NCI-H2081 (cell line): ENCODE measurements at regions not wholly inside any gene's neighbourhood (a gene's known extent, or its start where the extent isn't known, plus 50 kb on each side); places are given as distances from the start of the nearest gene placed in this dataset.
A peak's percentile ranks its signal among the peaks of the same experiment; 100 is the strongest.

ENCODE experiments used
- DNase-seq, 2 experiments: peaks; one replicate each; lab custom pipeline; 2025; lab: John Stamatoyannopoulos, UW

DNA sequence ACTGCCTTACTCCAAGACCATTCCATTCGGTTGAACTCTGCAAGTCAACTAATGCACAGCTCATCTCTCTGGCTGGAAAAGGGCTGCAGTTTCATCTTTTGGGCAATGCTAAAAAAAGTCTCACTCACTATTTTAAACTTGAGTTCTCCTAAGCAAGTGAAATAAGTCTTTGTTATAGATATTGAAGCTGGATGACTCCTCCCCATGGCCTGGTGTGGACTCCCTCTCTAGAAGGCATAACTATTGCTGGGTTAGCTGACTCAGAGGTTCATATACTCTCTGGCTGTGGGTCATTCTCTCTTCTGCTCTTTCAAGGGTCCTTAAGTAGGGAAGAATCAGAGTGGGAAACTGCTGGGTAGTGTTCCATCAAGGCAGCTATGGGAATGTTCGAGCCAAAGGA, 88.0 kb downstream of the XCL2 start:
- no peak for DNase-seq

- no peak for DNase-seq
These were observed 89.5 kb downstream of the XCL2 start for GRCh38 chr1:168454211-168454815.

GRCh38 chr1:168453056-168453455, 90.7 kb downstream of the XCL2 start:
- no peak for DNase-seq

DNA sequence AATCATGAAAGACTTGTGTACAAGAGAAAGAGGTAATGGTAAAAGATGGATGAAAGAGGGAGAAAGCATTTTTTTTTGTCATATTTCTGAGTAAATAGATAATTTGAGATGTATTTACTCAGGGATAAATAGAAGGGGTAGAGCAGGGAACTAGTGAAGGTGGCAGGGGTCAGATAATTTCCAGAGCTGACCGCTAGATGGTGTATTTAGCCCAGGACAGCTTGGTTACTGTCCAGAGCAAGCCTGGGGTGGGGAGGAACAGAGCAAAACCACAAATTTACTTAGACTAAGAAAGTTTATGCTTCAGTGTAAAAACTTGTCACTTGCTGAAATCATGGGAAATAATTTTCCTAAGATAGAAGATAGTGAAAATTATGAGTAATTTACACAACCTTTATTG, 91.5 kb downstream of the XCL2 start:
- DNase-seq: no peak

DNA sequence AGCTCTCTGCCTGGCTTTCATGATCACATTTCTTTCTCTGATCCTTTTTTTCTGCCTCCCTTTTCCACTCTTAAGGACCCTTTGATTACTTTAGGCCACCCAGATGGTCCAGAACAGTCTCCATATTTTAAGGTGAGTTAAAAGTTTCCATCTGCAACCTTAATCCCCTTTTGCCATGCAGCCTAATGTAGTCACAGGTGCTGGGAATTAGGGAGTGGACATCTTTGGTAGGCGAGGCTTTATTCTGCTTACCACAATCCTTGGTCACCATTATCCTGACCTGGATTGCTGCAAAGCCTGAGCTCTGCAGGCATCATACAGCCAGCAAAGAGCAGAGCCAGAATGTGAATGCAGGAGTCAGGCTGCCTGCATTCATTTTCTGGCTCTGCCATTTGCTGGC, 95.9 kb downstream of the XCL2 start:
- DNase-seq: no peak

- no peak for DNase-seq
These were observed 97.7 kb downstream of the XCL2 start for GRCh38 chr1:168446081-168446480.

DNA sequence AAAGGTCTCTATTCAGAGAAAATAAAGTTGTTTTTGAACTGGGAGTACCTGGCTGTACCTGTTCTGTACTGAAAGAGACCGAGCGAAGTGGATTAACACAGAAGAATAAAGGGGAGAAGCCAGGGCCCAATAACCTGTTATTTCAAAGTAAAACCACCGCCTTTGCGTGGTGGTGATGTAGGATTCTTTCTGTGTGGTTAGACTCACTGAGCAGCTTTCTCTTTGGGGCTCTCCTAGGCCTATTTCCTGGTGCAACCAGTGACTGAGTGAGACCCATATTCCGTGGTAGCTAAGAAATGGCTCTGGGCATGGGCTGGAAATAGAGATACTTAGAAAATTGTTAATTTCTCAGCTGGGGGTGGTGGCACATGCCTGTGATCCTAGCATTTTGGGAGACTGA, 99.9 kb downstream of the XCL2 start:
- DNase-seq: no peak

DNA sequence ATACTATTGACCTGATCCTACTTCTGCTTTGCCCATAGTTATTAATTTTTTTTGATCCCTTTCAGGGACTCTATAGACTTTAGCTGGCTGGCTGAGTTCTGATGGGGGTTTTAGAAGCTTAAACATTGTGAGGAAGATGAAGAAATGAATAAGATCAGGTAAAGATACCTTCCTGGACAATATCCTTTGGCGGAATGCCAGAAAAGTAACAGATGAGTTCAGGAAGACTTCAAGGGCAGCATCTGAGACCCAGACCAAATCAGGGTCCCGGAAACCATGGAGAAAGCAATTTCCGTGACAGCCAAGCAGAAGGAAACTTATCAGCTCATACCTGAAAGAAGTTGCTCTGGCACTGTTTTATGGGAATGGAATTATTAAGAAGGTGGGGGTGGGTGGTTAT, 100.4 kb downstream of the XCL2 start:
- DNase-seq: no peak

- no peak for DNase-seq
These were observed 100.9 kb downstream of the XCL2 start for GRCh38 chr1:168442931-168443330.

DNA sequence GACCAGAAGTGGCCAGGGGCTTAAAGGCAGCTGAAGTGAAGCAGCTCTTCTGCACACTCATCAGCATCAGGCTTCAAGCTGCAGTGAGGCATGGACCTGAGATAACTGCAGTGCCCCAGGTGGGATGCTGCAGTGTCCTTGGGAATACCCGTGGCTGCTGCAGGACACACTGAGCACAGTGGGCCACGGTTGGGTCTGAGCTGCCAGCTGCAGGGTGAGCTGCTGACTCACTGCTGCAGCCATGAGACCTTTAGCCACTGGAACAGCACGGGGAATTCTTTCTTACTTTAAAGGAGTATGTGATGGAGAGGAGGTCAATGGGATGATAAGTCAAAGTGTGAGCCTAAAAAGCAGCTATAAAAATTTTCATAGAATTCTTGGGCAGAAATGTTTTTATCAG, 102.1 kb downstream of the XCL2 start:
- DNase-seq: no peak

- peak; percentile 57 to 58 for DNase-seq
These were observed 104.1 kb downstream of the XCL2 start for GRCh38 chr1:168439456-168440375.

DNA sequence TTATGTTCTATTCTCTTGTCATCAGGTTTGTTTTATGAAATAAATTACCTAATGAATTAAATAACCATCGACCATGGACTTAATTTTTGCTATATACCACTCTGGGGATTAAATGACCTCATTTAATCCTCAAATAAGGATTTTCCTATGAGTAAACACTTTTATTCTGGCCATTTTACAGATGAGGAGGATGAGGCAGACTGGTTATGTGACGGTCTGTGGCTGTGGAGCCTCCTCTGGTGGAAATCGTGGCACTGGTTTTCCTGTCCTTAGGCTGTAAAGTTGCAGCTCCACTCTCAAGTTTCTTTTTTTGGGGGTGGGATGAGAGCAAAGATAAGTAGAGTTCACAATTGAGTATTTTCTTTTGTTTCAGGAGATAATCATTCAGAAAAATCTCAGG, 105.2 kb downstream of the XCL2 start:
- DNase-seq: no peak

- DNase-seq: no peak
These were observed 106.0 kb downstream of the XCL2 start for GRCh38 chr1:168437821-168438220.

GRCh38 chr1:168435439-168435838, 108.4 kb downstream of the XCL2 start:
- no peak for DNase-seq

- DNase-seq: peak in 1 of 2 experiments; percentile 52
These were observed 110.6 kb downstream of the XCL2 start for GRCh38 chr1:168433238-168433637.

DNA sequence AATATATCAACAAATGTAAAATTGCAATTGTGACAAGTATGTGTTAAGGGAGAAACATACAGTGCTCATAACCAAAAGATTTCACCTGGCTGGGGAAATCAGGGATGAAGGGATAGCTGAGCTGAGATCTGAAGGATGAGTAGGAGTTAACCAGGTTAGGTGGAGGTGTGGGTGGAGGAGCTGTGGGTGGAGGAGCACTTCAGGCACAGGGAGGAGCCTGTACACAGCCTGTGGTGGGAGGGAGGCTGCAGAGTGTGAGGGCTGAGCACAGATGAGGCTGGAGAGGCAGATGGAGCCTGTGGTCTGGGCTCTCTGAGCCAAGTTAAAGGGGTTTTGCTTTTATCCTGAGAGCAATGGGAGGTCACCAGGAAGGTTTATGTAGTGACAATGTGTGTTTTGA, 111.9 kb downstream of the XCL2 start:
- no peak for DNase-seq

- DNase-seq: no peak
These were observed 113.5 kb downstream of the XCL2 start for GRCh38 chr1:168430321-168430720.

GRCh38 chr1:168428063-168428731, 115.6 kb downstream of the XCL2 start:
- no peak for DNase-seq

- DNase-seq: no peak
These were observed 116.7 kb downstream of the XCL2 start for GRCh38 chr1:168427051-168427450.

- no peak for DNase-seq
These were observed 119.5 kb downstream of the XCL2 start for GRCh38 chr1:168424281-168424680.

- DNase-seq: no peak
These were observed 121.5 kb downstream of the XCL2 start for GRCh38 chr1:168422203-168422847.

GRCh38 chr1:168421399-168422004, 122.3 kb downstream of the XCL2 start:
- DNase-seq: no peak
